ENCODE measurements at regions not wholly inside any gene's neighbourhood (a gene's known extent, or its start where the extent isn't known, plus 50 kb on each side); places are given as distances from the start of the nearest gene placed in this dataset.

DNA sequence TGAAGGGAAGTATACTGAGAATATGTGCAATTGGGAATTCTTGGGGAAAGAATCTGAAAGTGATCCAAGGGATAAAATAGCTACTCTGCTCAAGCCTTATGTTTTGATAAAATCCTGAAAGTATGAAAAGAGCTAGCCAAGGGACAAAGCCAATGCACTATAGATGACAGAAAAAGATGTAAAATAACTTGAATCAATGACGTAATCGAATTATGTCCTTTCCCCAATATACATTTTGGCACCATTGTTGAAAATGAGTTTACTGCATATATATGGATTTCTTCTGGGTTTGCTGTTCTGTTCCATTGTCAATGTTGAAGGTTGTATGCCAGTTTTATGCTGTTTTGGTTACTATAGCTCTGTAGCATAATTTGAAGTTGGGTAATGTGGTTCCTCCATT lies 407.3 kb downstream of the DCAF12L2 start:
- TF ChIP-seq, protein P1, sequence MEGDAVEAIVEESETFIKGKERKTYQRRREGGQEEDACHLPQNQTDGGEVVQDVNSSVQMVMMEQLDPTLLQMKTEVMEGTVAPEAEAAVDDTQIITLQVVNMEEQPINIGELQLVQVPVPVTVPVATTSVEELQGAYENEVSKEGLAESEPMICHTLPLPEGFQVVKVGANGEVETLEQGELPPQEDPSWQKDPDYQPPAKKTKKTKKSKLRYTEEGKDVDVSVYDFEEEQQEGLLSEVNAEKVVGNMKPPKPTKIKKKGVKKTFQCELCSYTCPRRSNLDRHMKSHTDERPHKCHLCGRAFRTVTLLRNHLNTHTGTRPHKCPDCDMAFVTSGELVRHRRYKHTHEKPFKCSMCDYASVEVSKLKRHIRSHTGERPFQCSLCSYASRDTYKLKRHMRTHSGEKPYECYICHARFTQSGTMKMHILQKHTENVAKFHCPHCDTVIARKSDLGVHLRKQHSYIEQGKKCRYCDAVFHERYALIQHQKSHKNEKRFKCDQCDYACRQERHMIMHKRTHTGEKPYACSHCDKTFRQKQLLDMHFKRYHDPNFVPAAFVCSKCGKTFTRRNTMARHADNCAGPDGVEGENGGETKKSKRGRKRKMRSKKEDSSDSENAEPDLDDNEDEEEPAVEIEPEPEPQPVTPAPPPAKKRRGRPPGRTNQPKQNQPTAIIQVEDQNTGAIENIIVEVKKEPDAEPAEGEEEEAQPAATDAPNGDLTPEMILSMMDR (conservative IDR thresholded peaks at IDR 0.05) = no peak
- TF ChIP-seq ZFX (IDR thresholded peaks at IDR 0.05) = no peak

All from C4-2B (cell line).